ENCODE measurements at regions not wholly inside any gene's neighbourhood (a gene's known extent, or its start where the extent isn't known, plus 50 kb on each side); places are given as distances from the start of the nearest gene placed in this dataset.

- no peak for DNase-seq
- intact Hi-C loops (cut with DNase I), result no loop called here
- 75 to 85% (median 81%) methylated on average over 3 of the region's 3 CpGs for WGBS, 4 donors
- no peaks in the 10 kb centered on the region for H3K27me3 ChIP-seq
- no peaks in the 10 kb centered on the region for H3K36me3 ChIP-seq (replicated peaks in 1 of 2)
- H3K4me3 ChIP-seq, result no peak overlapping the region
- no peaks in the 10 kb centered on the region for H3K4me1 ChIP-seq (replicated peaks in 1 of 2)
- H3K9me3 ChIP-seq (replicated peaks in 1 of 3), result no peaks in the 10 kb centered on the region
- H3K27ac ChIP-seq, result no peak overlapping the region
- TF ChIP-seq CTCF (IDR thresholded peaks at IDR 0.05) (no peak), POLR2A (IDR thresholded peaks at IDR 0.05) (no peak)
These were observed 72.4 kb downstream of the PCDH7 start for GRCh38 chr4:30792601-30793000.

GRCh38 chr4:30801876-30802275, 81.7 kb downstream of the PCDH7 start:
- no peak for DNase-seq
- Histone ChIP-seq H3K27ac (no peak overlapping the region), H3K4me3 (no peak overlapping the region), H3K27me3 (no peaks in the 10 kb centered on the region), H3K4me1 (replicated peaks in 1 of 2) (no peaks in the 10 kb centered on the region), H3K9me3 (replicated peaks in 1 of 3) (no peaks in the 10 kb centered on the region), H3K36me3 (replicated peaks in 1 of 2) (no peaks in the 10 kb centered on the region)
- no peak for TF ChIP-seq POLR2A (IDR thresholded peaks at IDR 0.05)
- TF ChIP-seq CTCF (IDR thresholded peaks at IDR 0.05), result no peak
- WGBS, 4 donors, result 66 to 77% (median 71%) methylated on average over 2 of the region's 2 CpGs
- intact Hi-C loops (cut with DNase I), result no loop called here

- Histone ChIP-seq H3K4me1 (replicated peaks in 1 of 2) (no peaks in the 10 kb centered on the region), H3K9me3 (replicated peaks in 1 of 3) (no peaks in the 10 kb centered on the region), H3K4me3 (no peak overlapping the region), H3K36me3 (replicated peaks in 1 of 2) (no peaks in the 10 kb centered on the region), H3K27ac (no peak overlapping the region), H3K27me3 (no peaks in the 10 kb centered on the region)
- intact Hi-C loops (cut with DNase I), result no loop called here
- WGBS, 4 donors, result 70 to 74% (median 71%) methylated on average over 3 of the region's 3 CpGs
- DNase-seq, result no peak
- TF ChIP-seq POLR2A (IDR thresholded peaks at IDR 0.05), result no peak
- TF ChIP-seq CTCF (IDR thresholded peaks at IDR 0.05), result no peak
These were observed 82.6 kb downstream of the PCDH7 start for GRCh38 chr4:30802622-30803323.

GRCh38 chr4:30808276-30808675, 88.1 kb downstream of the PCDH7 start:
- Histone ChIP-seq H3K9me3 (replicated peaks in 1 of 3) (no peaks in the 10 kb centered on the region), H3K27ac (no peak overlapping the region), H3K4me3 (no peak overlapping the region), H3K4me1 (replicated peaks in 1 of 2) (no peaks in the 10 kb centered on the region), H3K27me3 (no peaks in the 10 kb centered on the region), H3K36me3 (replicated peaks in 1 of 2) (no peaks in the 10 kb centered on the region)
- TF ChIP-seq POLR2A (IDR thresholded peaks at IDR 0.05) (no peak), CTCF (IDR thresholded peaks at IDR 0.05) (no peak)
- intact Hi-C loops (cut with DNase I), result no loop called here
- DNase-seq, result no peak

Data from adrenal gland (tissue), 9 donors.